ENCODE measurements at regions not wholly inside any gene's neighbourhood (a gene's known extent, or its start where the extent isn't known, plus 50 kb on each side); places are given as distances from the start of the nearest gene placed in this dataset.

GRCh38 chr5:175282611-175283225 is 161.3 kb downstream of the DRD1 start:
- no peak for DNase-seq (ENCODE audit: low spot score, unreplicated experiment)
- no peaks in the 10 kb centered on the region for H3K9me3 Mint-ChIP-seq (ENCODE audit: low read depth)
- TF ChIP-seq, protein P1, sequence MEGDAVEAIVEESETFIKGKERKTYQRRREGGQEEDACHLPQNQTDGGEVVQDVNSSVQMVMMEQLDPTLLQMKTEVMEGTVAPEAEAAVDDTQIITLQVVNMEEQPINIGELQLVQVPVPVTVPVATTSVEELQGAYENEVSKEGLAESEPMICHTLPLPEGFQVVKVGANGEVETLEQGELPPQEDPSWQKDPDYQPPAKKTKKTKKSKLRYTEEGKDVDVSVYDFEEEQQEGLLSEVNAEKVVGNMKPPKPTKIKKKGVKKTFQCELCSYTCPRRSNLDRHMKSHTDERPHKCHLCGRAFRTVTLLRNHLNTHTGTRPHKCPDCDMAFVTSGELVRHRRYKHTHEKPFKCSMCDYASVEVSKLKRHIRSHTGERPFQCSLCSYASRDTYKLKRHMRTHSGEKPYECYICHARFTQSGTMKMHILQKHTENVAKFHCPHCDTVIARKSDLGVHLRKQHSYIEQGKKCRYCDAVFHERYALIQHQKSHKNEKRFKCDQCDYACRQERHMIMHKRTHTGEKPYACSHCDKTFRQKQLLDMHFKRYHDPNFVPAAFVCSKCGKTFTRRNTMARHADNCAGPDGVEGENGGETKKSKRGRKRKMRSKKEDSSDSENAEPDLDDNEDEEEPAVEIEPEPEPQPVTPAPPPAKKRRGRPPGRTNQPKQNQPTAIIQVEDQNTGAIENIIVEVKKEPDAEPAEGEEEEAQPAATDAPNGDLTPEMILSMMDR (IDR thresholded peaks at IDR 0.05; ENCODE audit: unreplicated experiment) = no peak
- H3K4me1 Mint-ChIP-seq (ENCODE audit: low read depth) = peaks cover 21% of the 10 kb centered on the region
- H3K4me3 Mint-ChIP-seq (ENCODE audit: low read depth) = no peak overlapping the region
- peaks cover 4% of the 10 kb centered on the region for H3K27me3 Mint-ChIP-seq
- H3K27ac Mint-ChIP-seq = peak overlapping the region; percentile 50
- no peaks in the 10 kb centered on the region for H3K36me3 Mint-ChIP-seq (ENCODE audit: insufficient read depth)

- Mint-ChIP-seq H3K36me3 (ENCODE audit: insufficient read depth) (no peaks in the 10 kb centered on the region), H3K4me1 (ENCODE audit: low read depth) (peaks cover 21% of the 10 kb centered on the region), H3K9me3 (ENCODE audit: low read depth) (no peaks in the 10 kb centered on the region), H3K4me3 (ENCODE audit: low read depth) (no peak overlapping the region), H3K27me3 (peaks cover 8% of the 10 kb centered on the region), H3K27ac (no peak overlapping the region)
- TF ChIP-seq, protein P1 (IDR thresholded peaks at IDR 0.05; ENCODE audit: unreplicated experiment) = no peak
- DNase-seq (ENCODE audit: low spot score, unreplicated experiment) = no peak
Measured at GRCh38 chr5:175281714-175282113, 162.3 kb downstream of the DRD1 start.

DNA sequence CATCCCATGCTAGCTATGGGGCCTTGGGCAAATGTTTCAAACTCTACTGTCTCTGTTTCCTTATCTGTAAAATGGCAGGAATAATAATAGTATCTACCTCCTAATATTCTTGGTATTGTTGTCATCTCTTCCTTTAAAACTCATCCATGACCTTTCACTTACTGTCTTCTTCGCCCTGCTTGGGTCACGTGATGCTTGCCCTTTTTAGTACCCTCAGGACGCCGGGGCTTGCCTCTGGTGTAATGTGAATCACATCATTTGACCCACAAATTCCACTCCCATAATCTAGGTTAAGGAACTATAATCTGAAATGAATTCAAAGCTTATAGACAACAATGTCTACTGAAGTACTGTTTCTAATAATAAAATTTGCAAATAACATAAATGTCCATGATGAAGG is 162.7 kb downstream of the DRD1 start:
- H3K27ac Mint-ChIP-seq = no peak overlapping the region
- TF ChIP-seq, protein P1 (IDR thresholded peaks at IDR 0.05; ENCODE audit: unreplicated experiment) = no peak

DNA sequence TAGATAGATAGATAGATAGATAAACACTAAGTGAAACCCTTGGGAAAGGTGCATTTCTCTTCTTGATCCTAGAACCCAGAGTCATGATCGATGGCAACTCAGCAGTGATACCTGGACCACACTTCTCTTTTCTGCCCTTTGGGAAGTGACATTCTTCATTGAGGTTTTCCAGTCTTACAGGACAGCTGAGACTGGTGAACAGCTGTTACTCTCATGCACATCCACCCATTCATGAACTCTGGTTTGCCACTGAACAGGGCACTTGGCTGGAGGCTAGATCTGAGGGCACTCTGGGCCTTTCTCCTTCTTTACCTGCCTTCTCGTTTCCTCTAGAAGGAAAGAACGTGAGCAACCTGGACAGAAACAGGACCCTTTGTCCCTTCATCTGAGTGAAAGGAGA is 164.5 kb downstream of the DRD1 start:
- TF ChIP-seq, protein P1 (IDR thresholded peaks at IDR 0.05; ENCODE audit: unreplicated experiment) = no peak
- no peak overlapping the region for H3K4me3 Mint-ChIP-seq (ENCODE audit: low read depth)
- no peaks in the 10 kb centered on the region for H3K9me3 Mint-ChIP-seq (ENCODE audit: low read depth)
- peaks cover 13% of the 10 kb centered on the region for H3K27me3 Mint-ChIP-seq
- no peak for DNase-seq (ENCODE audit: low spot score, unreplicated experiment)
- no peak overlapping the region for H3K27ac Mint-ChIP-seq
- H3K36me3 Mint-ChIP-seq (ENCODE audit: insufficient read depth) = no peaks in the 10 kb centered on the region
- peaks cover 27% of the 10 kb centered on the region for H3K4me1 Mint-ChIP-seq (ENCODE audit: low read depth)

More for the DNA sequence above, 162.7 kb downstream of the DRD1 start:
- Mint-ChIP-seq H3K4me1 (ENCODE audit: low read depth) (peaks cover 21% of the 10 kb centered on the region), H3K27me3 (peaks cover 11% of the 10 kb centered on the region), H3K9me3 (ENCODE audit: low read depth) (no peaks in the 10 kb centered on the region), H3K4me3 (ENCODE audit: low read depth) (no peak overlapping the region), H3K36me3 (ENCODE audit: insufficient read depth) (no peaks in the 10 kb centered on the region)
- DNase-seq (ENCODE audit: low spot score, unreplicated experiment) = no peak

GRCh38 chr5:175275748-175276147 is 168.2 kb downstream of the DRD1 start:
- H3K4me3 Mint-ChIP-seq (ENCODE audit: low read depth) = no peak overlapping the region
- H3K27me3 Mint-ChIP-seq = peaks cover 28% of the 10 kb centered on the region
- H3K36me3 Mint-ChIP-seq (ENCODE audit: insufficient read depth) = no peaks in the 10 kb centered on the region
- TF ChIP-seq, protein P1 (IDR thresholded peaks at IDR 0.05; ENCODE audit: unreplicated experiment) = no peak
- no peak overlapping the region for H3K27ac Mint-ChIP-seq
- no peaks in the 10 kb centered on the region for H3K9me3 Mint-ChIP-seq (ENCODE audit: low read depth)
- DNase-seq (ENCODE audit: low spot score, unreplicated experiment) = no peak
- H3K4me1 Mint-ChIP-seq (ENCODE audit: low read depth) = peaks cover 19% of the 10 kb centered on the region
